GM18868 (cell line): ENCODE measurements at regions not wholly inside any gene's neighbourhood (a gene's known extent, or its start where the extent isn't known, plus 50 kb on each side); places are given as distances from the start of the nearest gene placed in this dataset.

Source experiments
- ATAC-seq: cut with Tn5 transposase; IDR thresholded peaks from one replicate; pipeline ENCODE4 v1.9.1; 2021; ENCODE audit warnings: mild to moderate bottlenecking, moderate library complexity; ENCODE audit not compliant: unreplicated experiment

GRCh38 chr7:10104292-10104691 lies 869.4 kb upstream of the PHF14 start:
- no peak for ATAC-seq

GRCh38 chr7:10106609-10107008 lies 867.1 kb upstream of the PHF14 start:
- no peak for ATAC-seq

- no peak for ATAC-seq
Measured at GRCh38 chr7:10116511-10116910, 857.2 kb upstream of the PHF14 start.

DNA sequence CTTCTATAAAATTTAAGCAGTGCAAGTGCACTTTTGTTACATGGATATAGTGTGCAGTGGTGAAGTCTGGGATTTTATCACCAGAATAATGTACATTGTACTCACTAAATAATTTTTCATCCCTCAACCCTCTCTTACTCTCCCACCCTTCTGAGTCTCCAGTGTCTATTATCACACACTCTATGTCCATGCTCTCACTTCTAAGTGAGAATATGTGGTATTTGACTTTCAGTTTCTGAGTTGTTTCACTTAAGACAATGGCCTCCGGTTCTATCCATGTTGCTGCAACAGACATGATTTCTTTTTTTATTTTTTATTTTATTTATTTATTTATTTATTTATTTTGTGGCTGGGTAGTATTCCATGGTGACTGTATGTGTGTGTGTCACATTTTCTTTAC lies 855.9 kb upstream of the PHF14 start:
- ATAC-seq: no peak

DNA sequence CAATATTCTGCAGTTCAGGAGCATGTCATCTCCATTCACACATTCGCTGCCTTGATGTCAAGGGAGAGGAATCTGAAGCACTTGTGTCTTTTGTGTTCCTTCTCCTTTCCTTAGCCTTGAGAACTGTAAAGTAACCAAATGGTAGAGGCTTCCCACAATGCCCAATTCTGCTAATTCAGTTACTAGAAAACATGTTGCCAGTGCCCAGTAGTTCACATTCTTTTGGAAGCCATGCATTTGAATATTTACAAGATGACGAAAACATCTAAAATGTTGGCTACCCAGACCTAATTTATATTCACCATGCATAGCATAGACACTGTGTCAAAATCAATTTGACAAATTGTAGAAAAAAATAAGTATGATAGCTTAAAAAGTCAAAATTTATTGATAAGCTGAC lies 852.7 kb upstream of the PHF14 start:
- no peak for ATAC-seq

DNA sequence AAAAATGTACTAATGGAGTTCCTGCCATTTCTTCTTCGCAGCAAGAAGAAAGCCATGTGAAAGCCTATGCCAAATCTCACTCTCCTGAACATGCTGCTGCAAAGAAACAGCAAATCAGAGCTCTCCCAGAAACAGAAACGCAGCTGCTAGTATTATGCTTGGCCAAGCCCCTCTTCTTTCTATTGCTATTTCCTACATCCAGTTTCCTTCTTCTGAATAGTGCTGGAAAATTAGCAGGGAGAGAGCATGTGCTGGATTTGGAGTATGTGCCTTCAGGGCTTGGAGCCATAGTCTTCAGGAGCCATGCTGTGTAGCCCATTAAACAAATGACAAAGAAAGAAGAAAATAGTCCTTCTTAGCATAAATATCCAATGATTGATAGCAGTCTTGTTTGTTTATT lies 852.0 kb upstream of the PHF14 start:
- no peak for ATAC-seq

- peak; percentile 64 for ATAC-seq
Measured at GRCh38 chr7:10122551-10123100, 851.0 kb upstream of the PHF14 start.

GRCh38 chr7:10128748-10129147 lies 844.9 kb upstream of the PHF14 start:
- no peak for ATAC-seq

- ATAC-seq: no peak
Measured at GRCh38 chr7:10138087-10138854, 835.4 kb upstream of the PHF14 start.

GRCh38 chr7:10146271-10146670 lies 827.4 kb upstream of the PHF14 start:
- no peak for ATAC-seq

DNA sequence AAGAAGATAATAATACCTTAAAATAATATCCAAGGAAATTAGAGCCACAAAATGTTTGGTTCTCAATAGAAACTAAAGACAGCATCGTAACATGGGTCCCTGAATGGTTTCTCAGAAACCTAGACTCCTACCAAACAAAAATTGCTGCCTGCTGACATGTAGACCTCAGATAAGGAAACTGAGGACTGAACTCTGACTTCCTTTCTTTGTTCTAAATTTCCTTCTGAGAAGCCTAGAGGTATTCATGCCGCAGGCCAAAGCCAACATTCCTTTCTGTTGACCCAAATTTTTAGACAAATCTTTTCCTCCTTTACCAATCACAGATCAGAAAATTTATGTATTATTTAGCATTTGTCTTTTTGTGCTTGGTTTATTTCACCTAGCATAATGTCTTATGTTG lies 816.7 kb upstream of the PHF14 start:
- no peak for ATAC-seq

DNA sequence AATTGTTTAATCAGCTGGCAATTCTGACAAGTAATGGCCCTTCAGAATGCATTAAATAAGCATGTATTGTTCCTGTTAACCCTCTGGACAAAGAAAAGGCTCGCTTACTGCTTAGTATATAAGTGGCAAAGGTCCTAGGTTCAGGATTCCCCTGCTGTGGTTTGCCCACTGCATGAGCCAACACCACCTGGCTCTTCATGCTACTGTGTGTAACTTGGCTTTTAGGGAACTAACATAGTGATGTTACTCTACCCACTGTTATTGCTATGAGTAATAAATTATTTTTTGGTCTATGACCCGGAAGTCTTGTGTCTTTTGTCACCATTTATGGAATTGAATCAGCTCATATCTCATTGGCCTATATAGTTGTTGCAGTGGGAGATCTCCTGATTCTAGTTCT lies 791.7 kb upstream of the PHF14 start:
- peak; percentile 95 for ATAC-seq

DNA sequence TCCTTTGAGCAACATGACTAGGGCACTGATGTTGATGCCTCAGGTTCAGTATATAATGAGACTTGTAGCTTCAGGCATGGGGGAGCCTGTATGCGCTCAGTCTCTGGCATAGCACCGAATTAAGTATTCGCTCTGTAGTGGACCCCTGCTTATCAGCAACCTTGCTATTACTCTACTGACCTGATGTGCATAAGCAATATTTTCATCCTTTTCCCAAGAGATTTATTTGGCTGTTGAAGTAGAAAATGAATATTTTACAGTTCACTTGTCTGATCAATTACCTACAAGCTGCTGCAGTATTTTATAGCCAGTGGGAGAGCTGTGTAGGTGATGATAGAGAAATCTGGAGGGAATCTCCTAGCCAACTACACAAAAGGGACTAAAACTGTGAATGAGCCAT lies 781.6 kb upstream of the PHF14 start:
- no peak for ATAC-seq

GRCh38 chr7:10205696-10206095 lies 768.0 kb upstream of the PHF14 start:
- no peak for ATAC-seq

DNA sequence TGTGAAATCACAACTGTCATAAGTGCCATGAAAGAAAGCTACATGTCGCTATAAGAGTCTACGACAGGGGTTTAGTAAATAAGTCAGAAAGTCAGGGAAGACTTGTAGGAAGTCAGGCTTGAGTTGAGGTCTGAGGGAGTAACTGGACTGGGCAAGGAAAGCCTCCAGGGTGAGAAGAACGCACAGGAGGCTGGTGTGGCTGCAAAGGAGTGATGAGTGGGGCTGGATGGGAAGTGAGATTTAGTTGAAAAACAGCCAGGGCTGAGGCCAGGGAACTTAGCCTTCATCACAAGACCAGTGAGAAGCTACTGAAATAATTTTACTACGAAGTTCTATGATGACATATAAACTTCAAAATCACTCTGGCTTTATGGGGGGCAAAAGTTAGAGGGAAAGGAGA lies 763.7 kb upstream of the PHF14 start:
- ATAC-seq: no peak

GRCh38 chr7:10211016-10211415 lies 762.7 kb upstream of the PHF14 start:
- no peak for ATAC-seq

- no peak for ATAC-seq
Measured at GRCh38 chr7:10211861-10212260, 761.8 kb upstream of the PHF14 start.

DNA sequence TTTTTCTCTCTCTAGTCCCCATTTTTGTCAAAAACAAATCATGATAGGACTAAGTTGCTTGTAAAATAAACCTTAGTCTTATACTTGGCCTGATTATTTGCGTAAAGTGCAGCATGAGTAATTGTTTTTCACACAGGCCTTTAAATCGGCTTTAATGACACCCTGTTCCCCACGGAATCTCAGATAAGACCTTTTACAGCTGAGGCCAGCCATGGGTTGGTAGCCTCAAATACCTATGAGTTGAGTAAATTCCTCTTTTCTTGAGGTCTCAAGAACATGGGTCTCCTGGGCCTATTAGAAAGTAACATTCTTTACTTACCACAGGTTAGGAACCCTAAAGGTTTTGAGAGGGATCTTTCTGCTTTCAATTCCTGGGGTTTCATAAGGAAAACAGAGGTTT lies 761.0 kb upstream of the PHF14 start:
- no peak for ATAC-seq

- no peak for ATAC-seq
Measured at GRCh38 chr7:10216462-10216861, 757.2 kb upstream of the PHF14 start.

DNA sequence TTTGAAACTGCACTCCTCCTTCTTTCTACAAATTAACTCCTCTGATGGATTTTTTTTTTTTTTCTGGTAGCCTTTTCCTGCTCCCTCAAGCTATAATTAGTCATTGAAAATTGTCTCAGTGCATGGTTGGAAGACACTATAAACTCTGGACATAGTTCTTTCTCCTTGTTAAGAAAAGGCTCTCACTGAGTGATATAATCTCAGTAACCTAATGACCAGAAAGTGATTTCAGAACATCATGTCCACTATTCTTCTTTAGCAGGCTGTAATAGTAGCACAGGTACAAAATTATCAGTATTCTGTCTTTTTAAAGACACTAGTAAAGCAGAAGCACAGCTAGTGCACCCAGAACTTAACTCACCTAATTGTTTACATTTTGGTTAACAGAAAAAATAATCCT lies 752.6 kb upstream of the PHF14 start:
- no peak for ATAC-seq

- no peak for ATAC-seq
Measured at GRCh38 chr7:10222976-10223375, 750.7 kb upstream of the PHF14 start.

- no peak for ATAC-seq
Measured at GRCh38 chr7:10225275-10225674, 748.4 kb upstream of the PHF14 start.

DNA sequence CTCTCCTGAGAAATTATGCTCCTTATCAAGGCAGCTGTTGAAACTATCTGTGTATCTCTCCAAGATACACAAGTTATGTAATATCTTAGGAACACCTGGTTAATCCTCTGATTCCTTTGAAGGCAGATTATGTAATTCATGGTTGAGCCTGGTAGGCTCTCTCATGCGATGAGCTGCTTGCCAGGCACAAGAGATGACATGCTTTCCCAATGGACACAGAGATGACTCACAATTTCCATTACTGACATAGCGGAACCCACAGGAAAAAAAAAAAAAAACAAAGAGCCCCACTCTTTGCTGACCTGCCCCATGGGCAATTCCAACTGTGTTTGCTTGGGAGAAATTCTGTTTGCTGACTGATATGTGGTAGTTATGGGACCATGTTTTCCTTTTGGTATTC lies 736.4 kb upstream of the PHF14 start:
- ATAC-seq: no peak
